ENCODE measurements at regions not wholly inside any gene's neighbourhood (a gene's known extent, or its start where the extent isn't known, plus 50 kb on each side); places are given as distances from the start of the nearest gene placed in this dataset.
"Not testable (repeated sequence)": the region's sequence is repeated elsewhere in the genome, so short reads cannot be mapped to it uniquely, and the experiment has no call there.

GRCh38 chr17:27065588-27065987 lies 228.3 kb upstream of the WSB1 start:
- DNase-seq (ENCODE audit: low read depth): no peak

- no peak for DNase-seq (ENCODE audit: low read depth)
Measured at GRCh38 chr17:27066315-27066714, 227.6 kb upstream of the WSB1 start.

GRCh38 chr17:27069842-27070508 lies 223.9 kb upstream of the WSB1 start:
- no peak for DNase-seq (ENCODE audit: low read depth)

GRCh38 chr17:27070836-27071235 lies 223.1 kb upstream of the WSB1 start:
- DNase-seq (ENCODE audit: low read depth): no peak

GRCh38 chr17:27072885-27073284 lies 221.0 kb upstream of the WSB1 start:
- no peak for DNase-seq (ENCODE audit: low read depth)

- DNase-seq (ENCODE audit: low read depth): no peak
Measured at GRCh38 chr17:27076814-27077213, 217.1 kb upstream of the WSB1 start.

GRCh38 chr17:27078296-27078695 lies 215.6 kb upstream of the WSB1 start:
- DNase-seq (ENCODE audit: low read depth): no peak

GRCh38 chr17:27079660-27080059 lies 214.3 kb upstream of the WSB1 start:
- DNase-seq (ENCODE audit: low read depth): no peak

GRCh38 chr17:27081002-27081638 lies 212.8 kb upstream of the WSB1 start:
- DNase-seq (ENCODE audit: low read depth): no peak

GRCh38 chr17:27082023-27082774 lies 211.7 kb upstream of the WSB1 start:
- DNase-seq (ENCODE audit: low read depth): no peak

GRCh38 chr17:27082775-27083154 lies 211.1 kb upstream of the WSB1 start:
- no peak for DNase-seq (ENCODE audit: low read depth)

GRCh38 chr17:27083408-27084185 lies 210.3 kb upstream of the WSB1 start:
- DNase-seq (ENCODE audit: low read depth): no peak

- DNase-seq (ENCODE audit: low read depth): no peak
Measured at GRCh38 chr17:27085517-27085916, 208.4 kb upstream of the WSB1 start.

GRCh38 chr17:27086526-27086925 lies 207.4 kb upstream of the WSB1 start:
- DNase-seq (ENCODE audit: low read depth): no peak

- DNase-seq (ENCODE audit: low read depth): no peak
Measured at GRCh38 chr17:27087935-27088766, 205.8 kb upstream of the WSB1 start.

- no peak for DNase-seq (ENCODE audit: low read depth)
Measured at GRCh38 chr17:27088767-27089078, 205.2 kb upstream of the WSB1 start.

GRCh38 chr17:27089079-27089928 lies 204.6 kb upstream of the WSB1 start:
- not testable (repeated sequence) for DNase-seq (ENCODE audit: low read depth)

- DNase-seq (ENCODE audit: low read depth): no peak
Measured at GRCh38 chr17:27089929-27090247, 204.0 kb upstream of the WSB1 start.

- DNase-seq (ENCODE audit: low read depth): not testable (repeated sequence)
Measured at GRCh38 chr17:27090450-27091042, 203.4 kb upstream of the WSB1 start.

- DNase-seq (ENCODE audit: low read depth): no peak
Measured at GRCh38 chr17:27091043-27091497, 202.8 kb upstream of the WSB1 start.

Measured in stimulated activated CD8-positive, alpha-beta memory T cell treated with anti-CD3 and anti-CD28 coated beads, Interleukin-15, amount 100 ng/mL, for 1 hour (primary cell).